SK-N-SH (cell line): ENCODE measurements at regions not wholly inside any gene's neighbourhood (a gene's known extent, or its start where the extent isn't known, plus 50 kb on each side); places are given as distances from the start of the nearest gene placed in this dataset.

Experiments used
- CTCF ChIA-PET: fragments of 300-600, 350-600 bp; formaldehyde crosslinking; extraction: SDS; loops from one replicate; lab custom pipeline; 2021; lab: Yijun Ruan, JAX
- POLR2A ChIA-PET: fragments of 350-600 bp; sonication (Branson Sonifier 250); formaldehyde crosslinking; extraction: SDS; loops from one replicate; lab custom pipeline; 2020; ENCODE audit warnings: antibody characterized with exemption, inconsistent platforms; lab: Yijun Ruan, JAX
- DNase-seq: peaks from one replicate; pipeline ENCODE4 v3.0.0; 2012
- H2AFZ ChIP-seq: fragments of 200-600 bp; sonication (generic); 2 replicates; pipeline ENCODE4 v1.8.1; 2016; ENCODE audit warnings: antibody characterized with exemption, mild to moderate bottlenecking, low read depth
- H3F3A ChIP-seq: fragments of 200-600 bp; sonication (generic); replicated peaks from 2 replicates; pipeline ENCODE3; 2016; ENCODE audit warnings: antibody characterized with exemption, mild to moderate bottlenecking; ENCODE audit not compliant: insufficient read depth
- H3K27ac ChIP-seq, 2 experiments: fragments of 200-500 bp in 1 of 2; fragments of 200-600 bp in 1 of 2; sonication (Bioruptor generic) in 1 of 2; sonication (generic), shearing (Covaris generic) in 1 of 2; 2 replicates each; pipeline versions ENCODE4 v1.5.1 to v1.6.1; 2014 to 2016; ENCODE audit warnings: low read depth in 2 of 2, inconsistent platforms in 1 of 2, low read length in 1 of 2, mild to moderate bottlenecking in 1 of 2, mixed read lengths in 1 of 2
- H3K27me3 ChIP-seq: fragments of 200-600 bp; sonication (generic), shearing (Covaris generic); 2 replicates; pipeline ENCODE4 v1.6.1; 2016; ENCODE audit warnings: mixed run types; ENCODE audit not compliant: insufficient read depth
- H3K36me3 ChIP-seq, 2 experiments: fragments of 200-500 bp in 1 of 2; fragments of 200-600 bp in 1 of 2; sonication (Bioruptor generic) in 1 of 2; sonication (generic) in 1 of 2; replicated peaks in 1 of 2; 2 replicates each; pipeline versions ENCODE3 to v1.5.1; 2014 to 2016; ENCODE audit warnings: low read length in 1 of 2, mild to moderate bottlenecking in 1 of 2; ENCODE audit not compliant: insufficient read depth in 2 of 2, control insufficient read depth in 1 of 2
- H3K4me1 ChIP-seq, 2 experiments: fragments of 200-500 bp in 1 of 2; fragments of 200-600 bp in 1 of 2; sonication (Bioruptor generic) in 1 of 2; sonication (generic), shearing (Covaris generic) in 1 of 2; 2 replicates each; pipeline versions ENCODE4 v1.5.1 to v1.6.1; 2014 to 2016; ENCODE audit warnings: low read depth in 1 of 2, low read length in 1 of 2, mixed run types in 1 of 2; ENCODE audit not compliant: insufficient read depth in 2 of 2, control insufficient read depth in 1 of 2
- H3K4me2 ChIP-seq: fragments of 200-600 bp; sonication (generic), shearing (Covaris generic); 2 replicates; pipeline ENCODE4 v1.6.1; 2017; ENCODE audit warnings: mixed run types
- H3K4me3 ChIP-seq, 2 experiments: fragments of 200-500 bp in 1 of 2; fragments of 200-600 bp in 1 of 2; sonication (Bioruptor generic) in 1 of 2; sonication (generic), shearing (Covaris generic) in 1 of 2; 2 replicates each; pipeline versions ENCODE4 v1.5.1 to v1.8.1; 2014 to 2016; ENCODE audit warnings: low read depth in 2 of 2, inconsistent platforms in 1 of 2, low read length in 1 of 2, mild to moderate bottlenecking in 1 of 2, mixed read lengths in 1 of 2, moderate library complexity in 1 of 2
- H3K79me2 ChIP-seq: fragments of 200-600 bp; sonication (generic); 2 replicates; pipeline ENCODE4 v1.8.1; 2017; ENCODE audit warnings: mild to moderate bottlenecking; ENCODE audit not compliant: insufficient read depth
- H3K9ac ChIP-seq: fragments of 200-600 bp; sonication (generic); 2 replicates; pipeline ENCODE4 v1.6.1; 2017; ENCODE audit warnings: mixed run types
- H3K9me2 ChIP-seq: fragments of 200-600 bp; sonication (generic); 2 replicates; pipeline ENCODE4 v1.6.1; 2017; ENCODE audit warnings: mixed run types
- H3K9me3 ChIP-seq: fragments of 200-600 bp; sonication (generic); 2 replicates; pipeline ENCODE4 v1.6.1; 2017; ENCODE audit warnings: mixed run types, mild to moderate bottlenecking, moderate library complexity
- H4K20me1 ChIP-seq: fragments of 200-600 bp; sonication (generic); 2 replicates; pipeline ENCODE4 v1.6.1; 2017; ENCODE audit warnings: mild to moderate bottlenecking, mixed run types; ENCODE audit not compliant: insufficient read depth
- CTCF ChIP-seq: fragments of 200-600 bp; sonication (generic); IDR thresholded peaks from 2 replicates; pipeline ENCODE4 v1.6.1; 2017; ENCODE audit warnings: antibody characterized with exemption, mild to moderate bottlenecking, moderate library complexity
- EP300 ChIP-seq, 2 experiments: IDR thresholded peaks; 2 replicates each; pipeline versions ENCODE4 v1.4.0 to v1.6.1; 2012; ENCODE audit warnings: borderline replicate concordance in 1 of 2, low read depth in 1 of 2, low read length in 1 of 2
- GATA2 ChIP-seq: sonication (generic); formaldehyde crosslinking; IDR thresholded peaks from 2 replicates; pipeline ENCODE4 v1.5.0; 2020; ENCODE audit warnings: mild to moderate bottlenecking, missing genetic modification reagents
- JUND ChIP-seq: IDR thresholded peaks from 2 replicates; pipeline ENCODE4 v1.4.0; 2012
- RCOR1 ChIP-seq: fragments of 150-350 bp; IDR thresholded peaks from 2 replicates; pipeline ENCODE4 v1.6.1; 2017; ENCODE audit warnings: antibody characterized with exemption, low read length
- RFX5 ChIP-seq: IDR thresholded peaks from 2 replicates; pipeline ENCODE4 v1.6.1; 2012; ENCODE audit warnings: mild to moderate bottlenecking, improper control_type of control experiment, low read length
- RXRA ChIP-seq: IDR thresholded peaks from 2 replicates; pipeline ENCODE4 v1.4.0; 2012; ENCODE audit warnings: low read depth, mild to moderate bottlenecking, borderline replicate concordance
- SIN3A ChIP-seq: IDR thresholded peaks from 2 replicates; pipeline ENCODE4 v1.6.1; 2012; ENCODE audit warnings: low read depth, mild to moderate bottlenecking, low read length, moderate library complexity, borderline replicate concordance
- TEAD4 ChIP-seq: IDR thresholded peaks from 2 replicates; pipeline ENCODE4 v1.4.0; 2012; ENCODE audit warnings: mild to moderate bottlenecking, borderline replicate concordance; ENCODE audit not compliant: insufficient read depth
- USF1 ChIP-seq: IDR thresholded peaks from 2 replicates; pipeline ENCODE4 v1.4.0; 2012; ENCODE audit warnings: low read depth, borderline replicate concordance
- WGBS: methylation state at CpG from one replicate; pipeline ENCODE4 v1.1.6; 2017; ENCODE audit warnings: low lambda C conversion rate; 5-methylcytosine and 5-hydroxymethylcytosine counted together
- TF ChIP-seq, protein P1 (sequence below): IDR thresholded peaks from 2 replicates; pipeline ENCODE4; 2012

DNA sequence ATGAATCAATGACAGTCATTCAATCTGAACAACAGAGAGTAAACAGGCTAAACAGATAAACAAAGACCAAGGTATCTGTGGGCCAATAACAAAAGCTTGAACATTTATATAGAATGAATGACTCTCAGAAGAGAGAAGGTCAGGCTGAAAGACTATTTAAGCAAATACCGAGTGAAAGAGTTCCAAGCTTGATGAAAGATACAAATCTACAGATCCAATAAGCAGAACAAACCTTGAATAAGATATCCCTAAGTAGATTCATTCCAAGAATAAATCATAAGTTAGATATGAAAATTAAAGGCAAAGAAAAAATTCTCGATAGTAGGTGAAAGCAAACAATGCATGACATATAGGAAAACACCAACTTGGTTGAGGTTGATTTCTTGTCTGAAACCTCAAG, 376.4 kb upstream of the IGFBP3 start:
- Histone ChIP-seq H3K9ac (no peak overlapping the region), H3K4me1 (no peaks in the 10 kb centered on the region), H3K4me2 (no peak overlapping the region), H3F3A (no peaks in the 10 kb centered on the region)
- no peak for TF ChIP-seq RFX5
- TF ChIP-seq, all 33 proteins: peak for 0
- Histone ChIP-seq H3K4me3 (no peak overlapping the region), H4K20me1 (no peaks in the 10 kb centered on the region), H3K79me2 (no peaks in the 10 kb centered on the region), H3K36me3 (no peaks in the 10 kb centered on the region), H2AFZ (no peak overlapping the region), H3K9me3 (peaks cover 23% of the 10 kb centered on the region; the same call in 1 of the 2 replicates), H3K9me2 (no peaks in the 10 kb centered on the region; the same call in 1 of the 2 replicates), H3K27me3 (no peaks in the 10 kb centered on the region), H3K27ac (no peak overlapping the region)
- POLR2A ChIA-PET = no interaction called here
- DNase-seq = no peak
- 70% methylated on average over 2 of the region's 2 CpGs for WGBS
- CTCF ChIA-PET = interaction anchor here (1.0 kb wide), 1 partner anchor 16 kb away, joined by 3 read pairs; no protein-coding TSS in a partner anchor

- peaks cover 23% of the 10 kb centered on the region; the same call in 1 of the 2 replicates for H3K9me3 ChIP-seq
- no peaks in the 10 kb centered on the region for H4K20me1 ChIP-seq
- H3K4me2 ChIP-seq = no peak overlapping the region
- H3K9me2 ChIP-seq = no peaks in the 10 kb centered on the region; the same call in 1 of the 2 replicates
- H2AFZ ChIP-seq = no peak overlapping the region
- no peak overlapping the region for H3K27ac ChIP-seq
- no peak for TF ChIP-seq JUND
- TF ChIP-seq, all 33 proteins: peak for 0
- POLR2A ChIA-PET = no interaction called here
- no peak overlapping the region for H3K9ac ChIP-seq
- peaks cover 7% of the 10 kb centered on the region for H3F3A ChIP-seq
- H3K36me3 ChIP-seq = no peaks in the 10 kb centered on the region
- CTCF ChIA-PET = interaction anchor here (1.0 kb wide), 1 partner anchor 15 kb away, joined by 3 read pairs; no protein-coding TSS in a partner anchor
- peaks cover 0 to 8% of the 10 kb centered on the region in 2 experiments; a peak in 1 of 4 replicates for H3K4me1 ChIP-seq
- no peaks in the 10 kb centered on the region for H3K79me2 ChIP-seq
- WGBS = 78% methylated on average over 1 of the region's 1 CpG
- DNase-seq = no peak
- no peaks in the 10 kb centered on the region for H3K27me3 ChIP-seq
- H3K4me3 ChIP-seq = no peak overlapping the region
These were observed 375.5 kb upstream of the IGFBP3 start for GRCh38 chr7:46296526-46296925.

DNA sequence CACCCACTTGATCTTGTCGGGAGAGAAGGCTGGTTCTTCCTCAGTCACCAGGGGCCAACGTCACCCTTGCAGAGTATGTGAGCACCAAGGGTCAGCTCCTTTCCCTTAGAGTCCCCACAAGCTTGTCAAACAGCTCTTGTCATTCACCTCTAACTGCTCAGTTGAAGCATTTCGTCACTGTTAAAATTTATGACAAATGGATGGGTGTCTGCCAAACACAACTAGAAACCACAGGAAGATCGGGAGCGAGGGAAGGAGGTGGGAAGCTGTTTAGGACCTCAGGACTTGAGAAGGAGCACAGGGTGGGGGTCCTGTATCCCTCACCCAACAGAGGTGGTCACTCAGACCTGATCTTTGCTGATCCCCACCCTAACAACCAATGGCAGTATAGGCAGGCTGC, 373.3 kb upstream of the IGFBP3 start:
- Histone ChIP-seq H3K9me2 (no peaks in the 10 kb centered on the region), H4K20me1 (no peaks in the 10 kb centered on the region), H3K79me2 (no peaks in the 10 kb centered on the region), H3K36me3 (no peaks in the 10 kb centered on the region), H3K27me3 (no peaks in the 10 kb centered on the region), H3K9me3 (peaks cover 23% of the 10 kb centered on the region; the same call in 1 of the 2 replicates), H3K4me3 (no peak overlapping the region), H3K9ac (no peak overlapping the region), H3K27ac (no peak overlapping the region), H2AFZ (no peak overlapping the region), H3K4me1 (peaks cover 0 to 22% of the 10 kb centered on the region in 2 experiments; a peak in 3 of 4 replicates), H3F3A (peaks cover 7% of the 10 kb centered on the region), H3K4me2 (no peak overlapping the region)
- 78% methylated on average over 4 of the region's 5 CpGs for WGBS
- no peak for DNase-seq
- TF ChIP-seq USF1 (no peak), RCOR1 (no peak), CTCF (no peak), SIN3A (no peak), EP300 (IDR thresholded peaks at IDR 0.05; ENCODE audit: borderline replicate concordance in 1 of 2, low read depth in 1 of 2, low read length in 1 of 2) (no peak), GATA2 (CRISPR knock-in tag) (no peak), JUND (no peak), RXRA (no peak), TEAD4 (no peak)
- TF ChIP-seq, protein P1, sequence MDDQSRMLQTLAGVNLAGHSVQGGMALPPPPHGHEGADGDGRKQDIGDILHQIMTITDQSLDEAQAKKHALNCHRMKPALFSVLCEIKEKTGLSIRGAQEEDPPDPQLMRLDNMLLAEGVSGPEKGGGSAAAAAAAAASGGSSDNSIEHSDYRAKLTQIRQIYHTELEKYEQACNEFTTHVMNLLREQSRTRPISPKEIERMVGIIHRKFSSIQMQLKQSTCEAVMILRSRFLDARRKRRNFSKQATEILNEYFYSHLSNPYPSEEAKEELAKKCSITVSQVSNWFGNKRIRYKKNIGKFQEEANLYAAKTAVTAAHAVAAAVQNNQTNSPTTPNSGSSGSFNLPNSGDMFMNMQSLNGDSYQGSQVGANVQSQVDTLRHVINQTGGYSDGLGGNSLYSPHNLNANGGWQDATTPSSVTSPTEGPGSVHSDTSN = no peak
- CTCF ChIA-PET = interaction anchor here (0.9 to 1.6 kb wide), 3 partner anchors 8 to 372 kb away, joined by 3 to 5 read pairs (median 3); no protein-coding TSS in a partner anchor
- POLR2A ChIA-PET = no interaction called here
